Smooth muscle cell (in vitro differentiated cells): ENCODE measurements at regions not wholly inside any gene's neighbourhood (a gene's known extent, or its start where the extent isn't known, plus 50 kb on each side); places are given as distances from the start of the nearest gene placed in this dataset.

Experiments used
- DNase-seq: peaks from one replicate; lab custom pipeline; 2025; ENCODE audit not compliant: unreplicated experiment; lab: John Stamatoyannopoulos, UW
- H2AFZ ChIP-seq: fragments of 200-600 bp; sonication (generic); 2 replicates; pipeline ENCODE4 v1.6.0; 2016; ENCODE audit warnings: antibody characterized with exemption, low read depth, mild to moderate bottlenecking
- H3F3A ChIP-seq: fragments of 200-600 bp; sonication (generic); 2 replicates; pipeline ENCODE4 v1.6.0; 2017; ENCODE audit warnings: antibody characterized with exemption, low read depth
- H3K27ac ChIP-seq: fragments of 200-600 bp; sonication (generic); 2 replicates; pipeline ENCODE4 v1.5.1; 2016; ENCODE audit warnings: low read depth, mild to moderate bottlenecking
- H3K27me3 ChIP-seq: fragments of 200-600 bp; sonication (generic); 2 replicates; pipeline ENCODE4 v1.6.1; 2016; ENCODE audit warnings: low read depth, mild to moderate bottlenecking
- H3K36me3 ChIP-seq: fragments of 200-600 bp; sonication (generic); 2 replicates; pipeline ENCODE4 v1.5.1; 2016; ENCODE audit warnings: low read depth
- H3K4me1 ChIP-seq: fragments of 200-600 bp; sonication (generic); 2 replicates; pipeline ENCODE4 v1.5.1; 2016; ENCODE audit warnings: low read depth
- H3K4me2 ChIP-seq: fragments of 200-600 bp; sonication (generic); 2 replicates; pipeline ENCODE4 v1.6.0; 2016; ENCODE audit warnings: mild to moderate bottlenecking
- H3K4me3 ChIP-seq: fragments of 200-600 bp; sonication (generic); 2 replicates; pipeline ENCODE4 v1.5.1; 2016; ENCODE audit warnings: mild to moderate bottlenecking
- H3K79me2 ChIP-seq: fragments of 200-600 bp; sonication (generic); 2 replicates; pipeline ENCODE4 v1.6.0; 2016; ENCODE audit warnings: low read depth, mild to moderate bottlenecking
- H3K9ac ChIP-seq: fragments of 200-600 bp; sonication (generic); 2 replicates; pipeline ENCODE4 v1.6.0; 2016; ENCODE audit warnings: low read depth
- H3K9me3 ChIP-seq: fragments of 200-600 bp; sonication (generic); replicated peaks from 2 replicates; pipeline ENCODE4 v1.5.1; 2016; ENCODE audit warnings: low read depth
- H4K20me1 ChIP-seq: fragments of 200-600 bp; sonication (generic); 2 replicates; pipeline ENCODE4 v1.6.0; 2016; ENCODE audit warnings: low read depth
- CTCF ChIP-seq: fragments of 200-600 bp; sonication (generic); IDR thresholded peaks from 2 replicates; pipeline ENCODE4 v1.5.1; 2017; ENCODE audit warnings: borderline replicate concordance, mild to moderate bottlenecking, antibody characterized with exemption; ENCODE audit not compliant: insufficient read depth, poor library complexity, severe bottlenecking
- WGBS: methylation state at CpG from one replicate; pipeline ENCODE4 v1.1.7; 2016; ENCODE audit warnings: low lambda C conversion rate; 5-methylcytosine and 5-hydroxymethylcytosine counted together

GRCh38 chr4:130689181-130689580 is 1593.2 kb downstream of the C4orf33 start:
- no peak for TF ChIP-seq CTCF
- Histone ChIP-seq H3K27ac (no peak overlapping the region), H3K4me3 (no peak overlapping the region), H3K9me3 (no peaks in the 10 kb centered on the region), H3K4me2 (no peak overlapping the region), H3K36me3 (no peaks in the 10 kb centered on the region), H4K20me1 (no peaks in the 10 kb centered on the region), H3K4me1 (no peaks in the 10 kb centered on the region), H3K9ac (no peak overlapping the region), H3K79me2 (no peaks in the 10 kb centered on the region), H3F3A (no peaks in the 10 kb centered on the region), H3K27me3 (no peaks in the 10 kb centered on the region), H2AFZ (no peak overlapping the region)
- DNase-seq: no peak

- no peaks in the 10 kb centered on the region for H3K4me1 ChIP-seq
- H2AFZ ChIP-seq: no peak overlapping the region
- no peak overlapping the region for H3K4me2 ChIP-seq
- no peaks in the 10 kb centered on the region for H3F3A ChIP-seq
- no peak overlapping the region for H3K27ac ChIP-seq
- H3K36me3 ChIP-seq: no peaks in the 10 kb centered on the region
- no peak for DNase-seq
- H4K20me1 ChIP-seq: no peaks in the 10 kb centered on the region
- no peak for TF ChIP-seq CTCF
- no peak overlapping the region for H3K4me3 ChIP-seq
- H3K9me3 ChIP-seq: no peaks in the 10 kb centered on the region
- H3K27me3 ChIP-seq: no peaks in the 10 kb centered on the region
- H3K9ac ChIP-seq: no peak overlapping the region
- H3K79me2 ChIP-seq: no peaks in the 10 kb centered on the region
- 96% methylated on average over 2 of the region's 2 CpGs for WGBS
These were observed 1602.3 kb downstream of the C4orf33 start for GRCh38 chr4:130698251-130698650.

- 51% methylated on average over 5 of the region's 5 CpGs for WGBS
These were observed 1603.1 kb downstream of the C4orf33 start for GRCh38 chr4:130699004-130699403.

More at GRCh38 chr4:130699004-130699403, 1603.1 kb downstream of the C4orf33 start:
- Histone ChIP-seq H3K9ac (no peak overlapping the region), H3K79me2 (no peaks in the 10 kb centered on the region), H3K36me3 (no peaks in the 10 kb centered on the region), H2AFZ (no peak overlapping the region), H3F3A (no peaks in the 10 kb centered on the region), H3K4me1 (no peaks in the 10 kb centered on the region), H4K20me1 (no peaks in the 10 kb centered on the region), H3K27me3 (no peaks in the 10 kb centered on the region), H3K27ac (no peak overlapping the region), H3K9me3 (no peaks in the 10 kb centered on the region), H3K4me3 (no peak overlapping the region), H3K4me2 (no peak overlapping the region)
- TF ChIP-seq CTCF: no peak
- no peak for DNase-seq
